Activated CD8-positive, alpha-beta memory T cell treated with anti-CD3 and anti-CD28 coated beads for 24 hours (primary cell): ENCODE measurements at regions not wholly inside any gene's neighbourhood (a gene's known extent, or its start where the extent isn't known, plus 50 kb on each side); places are given as distances from the start of the nearest gene placed in this dataset.
"Not testable (repeated sequence)": the region's sequence is repeated elsewhere in the genome, so short reads cannot be mapped to it uniquely, and the experiment has no call there.

Experiments
- DNase-seq: peaks from one replicate; pipeline ENCODE4 v3.0.0-alpha.2; 2020

DNA sequence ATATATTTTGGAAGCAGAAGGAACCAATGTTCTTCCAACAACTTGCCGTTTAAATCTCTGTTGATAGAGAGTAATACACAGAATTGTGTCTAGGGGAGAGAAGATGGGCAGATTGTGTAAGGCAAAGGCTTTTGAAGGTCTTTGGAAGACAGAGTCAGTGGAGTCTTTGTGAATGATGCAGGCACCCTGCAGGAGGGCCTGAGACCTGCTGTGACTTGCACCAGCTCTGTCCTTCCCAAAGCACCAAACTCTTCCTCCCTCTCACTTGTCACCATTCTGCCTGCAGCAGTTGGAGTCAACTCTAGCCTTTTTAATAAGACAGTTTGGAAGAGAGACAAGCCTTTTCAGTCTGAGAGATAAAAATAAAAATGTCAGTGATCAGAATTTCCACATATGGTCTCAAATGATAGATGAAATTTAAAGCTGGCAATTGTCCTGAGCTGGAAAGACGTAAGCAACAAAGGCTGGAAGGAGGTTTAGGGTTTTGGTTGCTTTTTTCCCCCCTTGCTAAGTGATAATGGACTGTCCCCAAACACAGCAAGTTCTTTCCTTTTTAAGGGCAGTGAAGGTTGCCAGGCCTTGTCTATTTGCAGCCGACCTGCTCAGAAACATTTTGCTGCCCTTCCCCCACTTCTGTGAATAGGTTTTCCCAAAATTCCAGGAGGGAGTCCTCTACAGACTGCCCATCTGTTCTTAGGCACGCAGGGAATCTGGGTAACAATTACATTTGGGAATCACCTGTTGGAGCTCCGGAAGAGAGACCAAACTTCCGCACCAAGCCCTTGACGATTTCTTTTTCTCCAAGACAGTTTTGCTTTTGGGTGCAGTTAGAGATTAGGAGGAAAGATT, 103.0 kb upstream of the NTF3 start:
- no peak for DNase-seq

DNA sequence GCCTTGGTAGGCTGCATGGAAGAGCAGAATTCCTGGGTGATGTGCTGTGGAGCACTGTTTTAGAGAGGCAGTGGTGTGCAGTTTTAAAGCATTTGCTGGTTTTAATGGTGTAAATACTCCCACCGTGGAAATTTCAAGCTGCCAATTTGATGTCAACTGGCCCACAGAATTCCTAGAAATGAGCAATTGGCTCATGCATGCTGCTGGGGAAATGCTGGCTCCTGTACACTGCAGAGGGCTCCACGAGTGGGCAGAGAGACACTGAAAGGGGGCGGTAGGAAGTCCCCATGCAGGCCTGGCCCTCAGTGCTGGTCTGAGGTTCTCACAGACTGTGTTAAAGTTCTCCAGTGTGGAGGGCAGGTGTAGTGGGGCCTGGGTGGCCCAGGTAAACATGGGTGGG, 99.4 kb upstream of the NTF3 start:
- DNase-seq, result no peak

DNA sequence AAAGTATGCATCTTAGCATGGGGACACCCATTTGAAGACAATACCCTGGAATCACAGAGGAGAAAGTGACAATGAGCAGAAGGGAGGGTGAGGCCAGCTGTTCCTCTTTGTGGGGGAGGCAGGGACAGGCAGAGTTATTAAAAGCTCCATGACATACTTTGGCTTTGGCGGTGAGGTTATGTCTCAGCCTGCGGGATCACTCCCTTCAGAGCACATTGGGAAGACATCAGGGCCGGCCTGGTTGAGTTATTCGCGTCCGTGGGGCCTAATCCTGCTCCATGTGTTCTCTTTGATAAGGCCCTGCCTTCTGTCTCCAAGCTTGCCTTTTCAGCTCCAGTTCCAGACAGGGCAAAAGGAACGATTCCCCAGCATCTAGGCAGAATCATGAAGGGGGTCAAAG, 98.8 kb upstream of the NTF3 start:
- DNase-seq, result no peak

DNA sequence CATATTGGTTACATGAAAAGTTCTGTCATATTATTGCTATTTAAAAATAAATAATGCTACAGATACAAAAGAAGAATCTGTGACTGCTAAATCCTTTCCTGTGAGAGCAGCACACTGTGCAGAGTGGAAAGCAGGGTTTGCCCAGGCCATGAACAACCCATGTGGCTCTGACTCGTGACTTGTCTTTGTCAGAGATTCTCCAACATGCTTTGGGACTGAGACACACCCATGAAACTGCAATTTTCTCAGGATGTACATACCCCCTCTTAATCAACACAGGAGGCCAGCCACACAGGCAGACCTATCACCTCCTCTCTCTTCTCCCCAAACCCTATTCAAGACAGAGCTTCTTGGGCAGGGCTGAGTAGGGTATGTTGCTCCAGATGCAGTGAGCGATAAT, 96.8 kb upstream of the NTF3 start:
- DNase-seq, result no peak

DNA sequence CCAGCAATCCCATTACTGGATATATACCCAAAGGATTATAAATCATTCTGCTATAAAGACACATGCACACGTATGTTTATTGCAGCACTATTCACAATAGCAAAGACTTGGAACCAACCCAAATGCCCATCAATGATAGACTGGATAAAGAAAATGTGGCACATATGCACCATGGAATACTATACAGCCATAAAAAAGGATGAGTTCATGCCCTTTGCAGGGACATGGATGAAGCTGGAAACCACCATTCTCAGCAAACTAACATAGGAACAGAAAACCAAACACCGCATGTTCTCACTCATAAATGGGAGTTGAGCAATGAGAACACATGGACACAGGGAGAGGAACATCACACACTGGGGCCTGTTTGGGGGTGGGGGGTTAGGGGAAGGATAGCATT, 90.8 kb upstream of the NTF3 start:
- not testable (repeated sequence) for DNase-seq

DNA sequence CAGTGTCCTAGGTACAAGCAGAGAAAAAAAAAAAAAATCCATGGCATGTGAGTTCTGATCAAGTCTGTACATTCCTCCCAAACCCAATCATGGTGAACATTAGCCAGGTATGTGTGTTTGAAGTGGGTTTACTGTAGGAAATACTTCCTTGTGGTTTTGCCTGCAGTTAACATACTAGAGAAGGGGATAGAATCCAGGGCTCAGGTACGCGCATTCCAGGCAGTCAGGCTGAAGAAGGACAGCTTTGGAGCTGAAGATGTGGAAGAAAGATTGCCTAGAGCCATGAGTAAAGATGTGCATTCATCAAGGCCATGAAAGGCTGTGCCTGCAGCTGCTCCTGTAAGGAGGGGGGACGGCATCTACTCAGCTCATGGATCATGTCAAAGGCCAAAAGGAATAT, 88.2 kb upstream of the NTF3 start:
- no peak for DNase-seq

DNA sequence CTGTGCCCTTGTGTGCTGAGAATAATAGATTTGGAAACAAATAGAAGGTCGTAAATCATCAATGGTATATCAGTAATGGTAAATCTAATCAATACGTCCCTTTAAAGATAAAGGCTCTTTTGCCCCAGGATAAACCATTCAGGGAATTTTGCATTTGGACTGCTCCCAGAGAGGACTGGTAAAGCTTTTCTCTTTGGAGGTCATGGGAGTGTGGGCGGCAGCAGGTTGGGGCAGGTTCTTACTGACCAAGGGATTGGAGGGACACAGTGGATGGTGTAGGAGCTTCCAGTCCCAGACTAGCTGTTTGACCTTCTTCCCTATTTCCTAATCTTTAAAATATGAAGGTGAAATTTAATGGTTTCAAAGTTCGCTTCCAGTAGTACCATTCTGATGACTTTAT, 87.8 kb upstream of the NTF3 start:
- DNase-seq, result no peak

DNA sequence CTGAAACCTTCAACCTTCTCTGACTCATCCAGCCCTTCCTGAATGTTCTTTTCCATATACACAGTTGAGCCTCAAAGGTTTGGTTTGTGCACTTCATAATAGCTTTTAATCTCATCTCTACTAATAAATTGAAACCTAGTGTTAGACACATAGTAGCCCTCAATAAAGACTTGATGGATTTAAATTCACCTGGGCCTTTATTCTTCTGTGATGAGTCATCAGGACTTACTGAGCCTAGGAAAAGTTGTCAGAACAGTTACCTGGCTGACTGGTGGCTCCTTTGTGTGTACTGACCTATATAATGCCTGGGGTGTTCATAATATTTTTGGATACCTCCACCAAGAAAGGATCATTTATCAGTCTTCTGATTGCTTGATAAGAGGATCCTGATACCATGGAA, 86.4 kb upstream of the NTF3 start:
- DNase-seq, result no peak

DNA sequence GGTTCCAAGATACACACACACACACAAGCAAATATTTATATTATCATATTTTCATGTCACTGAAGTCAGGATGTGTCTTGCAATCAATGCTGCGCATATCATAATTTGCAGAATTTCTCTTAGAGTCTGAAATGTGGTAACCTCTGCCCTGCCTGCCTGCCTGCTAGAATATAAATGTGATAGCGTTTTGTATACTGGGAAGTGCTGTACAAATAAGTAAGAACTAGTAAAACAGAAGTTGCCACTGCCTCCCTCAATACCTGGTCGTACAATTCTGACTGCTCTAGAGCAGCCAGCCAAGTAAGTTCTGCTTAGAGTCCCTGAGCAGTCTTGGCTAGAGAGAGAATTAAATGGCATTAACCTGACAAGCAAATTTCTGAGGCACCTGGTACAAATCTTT, 83.9 kb upstream of the NTF3 start:
- no peak for DNase-seq

DNA sequence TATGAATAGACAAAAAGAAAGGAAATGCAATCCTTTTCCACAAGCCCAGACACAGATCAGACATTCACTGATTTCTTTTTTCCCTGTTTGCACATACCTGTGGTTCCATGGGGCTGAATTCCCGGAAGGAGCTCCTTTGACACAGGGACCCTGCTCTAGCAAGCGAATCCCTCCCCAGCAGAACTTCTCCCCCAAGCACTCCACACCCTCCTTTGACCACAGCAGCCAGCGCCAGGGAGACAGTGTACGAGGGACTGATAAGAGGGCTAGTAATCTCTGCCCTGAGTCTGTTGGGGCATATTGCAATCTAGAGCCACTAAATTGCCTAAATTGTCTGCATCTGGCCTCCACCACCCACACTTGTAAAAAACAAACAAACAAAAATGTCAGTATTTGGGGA, 83.4 kb upstream of the NTF3 start:
- DNase-seq, result no peak

DNA sequence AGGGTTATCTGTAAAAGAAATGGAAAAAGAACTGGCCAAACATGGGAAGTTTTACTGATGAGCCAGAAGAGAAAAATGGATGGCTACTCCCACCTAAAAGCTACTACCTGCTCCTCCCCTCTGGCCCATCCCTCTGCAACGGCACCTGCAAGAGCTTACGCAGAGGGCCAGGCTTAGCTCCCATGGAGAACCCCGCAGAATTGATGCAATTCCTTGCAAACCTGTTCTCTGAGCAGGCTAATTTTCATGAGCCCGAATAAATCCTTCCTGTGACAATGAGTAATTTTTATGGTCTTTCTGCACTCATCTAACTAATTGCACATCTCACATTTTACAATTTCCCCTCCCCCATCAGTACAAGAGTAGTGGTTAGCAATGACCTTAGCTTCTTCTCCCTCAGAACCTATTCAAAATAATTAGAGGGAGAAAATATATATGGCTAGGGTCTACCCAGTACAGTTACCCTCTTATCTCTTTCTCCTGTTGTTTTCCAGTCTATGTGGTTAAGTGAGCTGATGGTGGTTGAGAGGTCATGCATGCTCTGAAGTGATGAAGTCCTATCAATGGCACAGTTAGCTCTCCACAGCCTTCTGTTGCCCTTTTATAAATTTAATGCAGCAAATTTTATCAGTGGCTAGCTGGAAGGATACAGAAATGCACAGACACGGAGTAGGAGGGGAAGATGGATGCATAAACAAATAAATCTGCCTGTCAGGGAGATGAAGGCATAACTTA, 67.7 kb upstream of the NTF3 start:
- DNase-seq, result no peak

DNA sequence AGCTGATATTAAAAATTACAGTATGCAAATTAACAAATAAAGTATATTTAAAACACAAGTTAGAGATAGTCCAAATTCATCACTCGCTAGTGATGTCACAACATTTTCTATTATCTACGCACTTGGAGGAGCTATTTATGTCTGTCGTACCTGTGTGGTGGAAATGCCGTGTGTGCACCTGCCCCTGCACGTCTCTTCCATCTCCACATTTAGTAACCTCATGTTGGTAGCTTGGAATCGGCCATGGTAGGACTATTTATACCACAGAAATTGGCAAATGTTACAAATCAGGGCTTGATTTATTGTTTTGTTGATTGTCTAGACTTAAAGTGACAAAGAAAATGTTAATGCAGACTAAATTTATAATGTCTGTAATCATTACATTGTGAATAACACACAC, 62.6 kb upstream of the NTF3 start:
- no peak for DNase-seq

DNA sequence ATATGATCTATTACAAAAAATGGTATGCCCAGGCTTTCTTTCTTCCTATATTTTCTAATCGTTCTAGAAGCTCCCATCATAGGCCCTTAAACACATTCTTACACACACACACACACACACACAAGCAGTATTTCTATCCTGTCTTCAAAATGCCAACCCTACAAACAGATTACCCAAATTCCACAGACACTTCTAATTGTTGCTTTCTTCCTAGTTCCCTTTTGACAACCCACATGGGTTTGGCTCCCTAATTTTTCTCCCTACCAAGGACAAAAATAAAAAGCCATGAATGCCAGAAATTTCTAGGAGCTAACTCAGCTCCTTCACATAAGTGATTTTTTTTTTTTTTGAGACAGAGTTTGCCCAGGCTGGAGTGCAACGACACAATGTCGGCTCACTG, 60.3 kb upstream of the NTF3 start:
- no peak for DNase-seq

DNA sequence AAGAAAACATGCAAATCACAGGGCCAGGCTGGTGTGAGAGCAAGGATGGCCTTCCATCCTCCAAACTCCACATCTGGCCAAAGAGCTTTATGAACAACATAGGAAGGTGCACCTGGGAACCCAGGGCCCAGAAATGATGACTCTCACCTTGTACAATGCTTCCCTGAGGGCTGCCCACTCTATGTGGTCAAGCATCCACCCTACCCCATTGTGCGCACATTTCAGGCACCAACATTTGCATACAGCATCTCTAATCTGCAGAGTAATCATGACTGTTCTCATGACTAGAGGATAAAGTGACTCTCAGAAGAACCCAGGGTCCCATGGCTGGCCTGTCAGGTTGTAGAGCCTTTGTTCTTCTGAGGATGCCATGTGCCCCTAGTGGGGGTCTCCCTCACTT, 57.2 kb upstream of the NTF3 start:
- DNase-seq, result no peak

DNA sequence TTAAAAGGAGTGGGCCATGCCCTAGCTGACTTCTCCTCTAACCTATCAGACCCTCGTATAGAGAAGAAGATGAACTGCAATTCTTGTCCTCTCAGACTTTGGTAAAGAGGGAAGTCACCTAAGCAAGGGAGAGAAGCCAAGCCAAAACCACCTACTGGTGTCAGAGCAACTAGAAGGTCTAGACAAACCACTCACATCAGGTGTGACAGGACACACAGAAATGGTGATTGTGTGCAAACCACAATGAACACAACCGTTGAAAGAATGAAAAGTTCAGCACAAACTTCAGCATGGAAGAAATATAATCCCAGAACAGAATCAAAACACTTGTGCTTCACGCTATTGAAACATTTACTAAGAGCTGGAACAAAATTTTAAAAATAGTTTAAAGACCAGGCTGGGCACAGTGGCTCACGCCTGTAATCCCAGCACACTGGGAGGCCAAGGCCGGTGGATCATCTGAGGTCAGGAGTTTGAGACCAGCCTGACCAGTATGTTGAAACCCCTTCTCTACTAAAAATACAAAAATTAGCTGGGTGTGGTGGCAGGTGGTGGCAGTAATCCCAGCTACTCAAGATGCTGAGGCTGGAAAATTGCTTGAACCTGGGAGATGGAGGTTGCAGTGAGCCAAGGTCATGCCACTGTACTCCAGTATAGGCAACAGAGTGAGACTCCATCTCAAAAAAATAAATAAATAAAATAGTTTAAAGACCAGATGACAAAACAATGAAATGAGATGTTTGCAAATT, 56.2 kb upstream of the NTF3 start:
- DNase-seq, result no peak

DNA sequence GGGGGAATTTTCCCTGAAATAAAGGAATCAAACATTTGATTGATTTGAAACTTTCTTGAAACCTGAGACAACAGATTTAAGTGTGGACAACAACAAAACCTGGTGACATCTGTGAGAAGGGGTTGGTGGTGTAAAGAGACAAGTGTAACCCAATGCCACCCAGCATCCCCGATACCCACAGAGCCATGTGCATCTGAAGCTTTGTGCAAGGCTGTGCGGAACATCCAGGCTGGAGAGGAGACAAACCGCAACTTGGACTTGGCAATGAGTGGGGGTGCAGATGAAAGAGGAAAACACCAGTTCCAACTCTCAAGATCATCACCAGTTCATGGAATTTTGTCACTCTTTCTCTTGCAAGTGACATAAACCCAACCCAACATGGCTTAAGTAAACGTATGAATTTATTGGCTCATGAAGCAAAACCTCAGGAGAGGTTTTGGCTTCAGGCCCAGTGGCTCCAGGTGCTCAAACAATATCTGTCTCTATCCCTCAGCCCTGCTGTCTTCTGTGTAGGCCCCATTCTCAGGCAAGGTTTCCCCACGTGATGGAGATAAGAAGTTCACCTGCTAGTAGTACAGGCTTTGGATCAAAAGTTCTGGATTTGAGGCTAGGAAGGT, 55.2 kb upstream of the NTF3 start:
- DNase-seq, result no peak

DNA sequence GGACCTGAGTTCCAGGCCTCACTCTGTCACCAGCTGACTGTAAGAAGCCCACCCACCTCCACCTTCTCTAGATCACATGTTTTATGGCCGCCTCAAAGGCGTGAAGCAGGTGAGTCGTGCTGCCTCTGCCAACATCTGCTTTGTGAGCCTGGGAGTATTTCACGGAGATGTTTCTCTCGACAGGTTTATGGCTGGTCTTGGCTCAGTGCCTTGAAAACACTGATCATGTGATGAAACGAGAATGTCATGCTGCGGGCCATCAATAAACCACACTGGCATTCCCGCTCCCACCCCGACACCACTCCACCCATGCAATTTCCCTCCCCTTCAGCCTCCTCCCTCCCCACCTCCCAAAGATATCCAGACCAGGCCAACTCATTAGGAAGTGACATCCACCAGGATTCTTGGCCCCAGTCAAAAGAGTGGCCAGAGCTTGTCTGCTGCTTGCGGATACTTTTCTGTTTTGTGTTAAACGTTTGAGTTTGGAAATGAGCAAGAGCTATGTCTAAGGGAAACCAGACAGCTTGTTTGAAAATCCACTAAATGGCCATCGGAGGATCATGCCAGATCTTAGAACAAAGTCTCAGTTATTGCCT, 53.8 kb upstream of the NTF3 start:
- no peak for DNase-seq

DNA sequence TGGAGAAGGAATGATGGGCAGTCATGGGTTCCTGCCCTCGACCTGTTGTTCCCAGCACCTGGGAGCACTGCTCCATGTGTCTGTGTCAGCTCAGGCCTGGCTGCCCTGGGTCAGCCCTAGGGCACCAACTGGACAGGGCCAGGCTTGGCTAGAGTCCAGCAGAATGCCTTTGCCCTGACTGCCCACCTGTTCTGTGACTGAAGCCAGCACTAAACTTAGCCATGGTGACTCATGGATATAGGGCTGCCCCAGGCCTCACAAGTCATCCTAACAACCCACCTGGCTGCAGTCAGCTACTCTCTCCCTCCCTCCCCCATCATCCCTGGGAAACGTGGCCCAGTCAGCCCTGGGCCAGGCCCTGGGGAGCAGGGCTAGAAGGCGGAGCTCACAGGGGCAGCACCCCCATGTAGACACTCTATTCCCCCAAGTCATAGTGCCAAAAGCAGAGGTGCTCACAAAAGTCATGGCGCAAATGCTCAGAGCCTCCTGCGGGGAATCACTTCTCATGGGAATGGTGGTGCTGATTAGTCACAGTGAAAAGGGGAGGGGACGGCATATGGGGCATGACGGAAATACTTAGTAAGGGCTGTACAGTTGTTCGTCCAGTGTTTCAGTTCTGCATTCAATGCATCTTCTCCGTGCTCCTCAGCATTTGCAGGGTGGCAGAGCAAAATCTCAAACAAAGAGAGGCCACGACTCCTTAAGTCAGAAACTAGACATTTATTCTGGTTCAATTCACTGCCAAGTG, 52.0 kb upstream of the NTF3 start:
- no peak for DNase-seq
